BJ (cell line): ENCODE measurements at regions not wholly inside any gene's neighbourhood (a gene's known extent, or its start where the extent isn't known, plus 50 kb on each side); places are given as distances from the start of the nearest gene placed in this dataset.

Experiments
- CTCF ChIA-PET: fragments of 350-600 bp; formaldehyde crosslinking; extraction: SDS; loops from one replicate; lab custom pipeline; 2021; ENCODE audit warnings: antibody characterized with exemption, inconsistent platforms; lab: Yijun Ruan, JAX
- POLR2A ChIA-PET: fragments of 300-600 bp; sonication (Branson Sonifier 250); formaldehyde crosslinking; extraction: SDS; loops from one replicate; lab custom pipeline; 2021; ENCODE audit warnings: antibody characterized with exemption; lab: Charles Lee
- DNase-seq: peaks from one replicate; pipeline ENCODE4 v3.0.0-alpha.2; 2011; ENCODE audit warnings: low read depth
- H3K27me3 ChIP-seq: 2 replicates; pipeline ENCODE4 v1.6.0; 2011; ENCODE audit warnings: low read length; ENCODE audit not compliant: control insufficient read depth, insufficient read depth
- H3K36me3 ChIP-seq: 2 replicates; pipeline ENCODE4 v1.5.1; 2011; ENCODE audit warnings: low read length; ENCODE audit not compliant: control insufficient read depth, insufficient read depth
- H3K4me3 ChIP-seq: 2 replicates; pipeline ENCODE4 v1.5.1; 2011; ENCODE audit warnings: low read depth, mild to moderate bottlenecking, control low read depth, low read length
- TF ChIP-seq, protein P1 (sequence below): IDR thresholded peaks from 2 replicates; pipeline ENCODE4 v1.5.1; 2011; ENCODE audit warnings: low read depth, mild to moderate bottlenecking, control low read depth, inconsistent platforms, low read length, moderate library complexity; ENCODE audit not compliant: insufficient read depth

DNA sequence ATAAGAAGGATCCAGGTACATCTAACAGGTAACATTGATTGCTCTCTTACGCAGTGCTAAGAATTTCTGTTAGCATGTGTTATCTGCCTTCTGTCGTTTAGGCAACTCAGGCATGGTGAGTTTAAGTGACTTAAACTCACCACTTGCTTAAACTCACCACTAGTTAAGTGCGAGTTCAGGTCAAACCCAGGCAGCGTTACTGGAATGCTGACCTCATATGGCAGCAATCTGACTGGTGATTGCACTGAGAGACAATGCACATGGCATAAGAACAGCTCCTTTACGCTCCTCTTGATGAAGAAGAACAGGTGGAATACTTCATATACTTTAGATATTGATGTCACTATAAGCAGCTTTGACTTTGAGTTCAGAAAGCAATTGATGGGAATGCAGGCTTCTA lies 954.1 kb downstream of the SOCS6 start:
- ChIA-PET CTCF (no interaction called here), POLR2A (no interaction called here)
- Histone ChIP-seq H3K36me3 (no peaks in the 10 kb centered on the region), H3K27me3 (no peaks in the 10 kb centered on the region), H3K4me3 (no peak overlapping the region)
- DNase-seq = no peak
- TF ChIP-seq, protein P1, sequence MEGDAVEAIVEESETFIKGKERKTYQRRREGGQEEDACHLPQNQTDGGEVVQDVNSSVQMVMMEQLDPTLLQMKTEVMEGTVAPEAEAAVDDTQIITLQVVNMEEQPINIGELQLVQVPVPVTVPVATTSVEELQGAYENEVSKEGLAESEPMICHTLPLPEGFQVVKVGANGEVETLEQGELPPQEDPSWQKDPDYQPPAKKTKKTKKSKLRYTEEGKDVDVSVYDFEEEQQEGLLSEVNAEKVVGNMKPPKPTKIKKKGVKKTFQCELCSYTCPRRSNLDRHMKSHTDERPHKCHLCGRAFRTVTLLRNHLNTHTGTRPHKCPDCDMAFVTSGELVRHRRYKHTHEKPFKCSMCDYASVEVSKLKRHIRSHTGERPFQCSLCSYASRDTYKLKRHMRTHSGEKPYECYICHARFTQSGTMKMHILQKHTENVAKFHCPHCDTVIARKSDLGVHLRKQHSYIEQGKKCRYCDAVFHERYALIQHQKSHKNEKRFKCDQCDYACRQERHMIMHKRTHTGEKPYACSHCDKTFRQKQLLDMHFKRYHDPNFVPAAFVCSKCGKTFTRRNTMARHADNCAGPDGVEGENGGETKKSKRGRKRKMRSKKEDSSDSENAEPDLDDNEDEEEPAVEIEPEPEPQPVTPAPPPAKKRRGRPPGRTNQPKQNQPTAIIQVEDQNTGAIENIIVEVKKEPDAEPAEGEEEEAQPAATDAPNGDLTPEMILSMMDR = no peak

DNA sequence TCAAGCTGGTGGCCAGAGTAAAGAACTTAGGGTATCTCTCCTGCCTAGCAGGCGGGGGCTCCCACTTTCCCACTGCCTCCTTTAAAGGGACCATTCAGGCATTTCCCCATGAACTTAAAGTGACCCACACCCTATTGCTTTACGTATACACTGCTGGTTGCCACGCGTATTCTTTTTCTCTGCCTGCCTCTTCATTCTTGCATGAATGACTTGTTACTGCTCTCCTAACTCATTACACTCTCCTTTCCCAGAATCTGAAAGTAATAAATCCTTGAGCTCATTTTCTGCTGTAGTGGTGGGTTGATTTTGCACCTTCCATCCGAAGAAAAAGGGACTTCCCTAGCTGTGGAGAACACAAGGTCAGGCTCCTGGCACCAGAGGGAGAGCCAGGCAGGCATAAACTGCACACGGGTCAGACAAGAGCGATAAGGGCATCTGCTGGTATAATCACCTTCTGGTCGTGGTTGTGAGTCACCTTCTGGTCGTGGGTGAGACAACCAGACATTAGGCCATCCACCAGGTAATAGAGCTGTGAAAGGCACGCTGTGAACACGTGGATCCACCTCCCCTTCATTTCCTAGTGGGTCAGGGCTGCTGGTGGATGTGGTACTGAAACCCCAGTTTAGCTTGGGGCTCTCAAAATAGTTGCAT lies 950.3 kb downstream of the SOCS6 start:
- CTCF ChIA-PET = no interaction called here
- TF ChIP-seq, protein P1 = no peak
- POLR2A ChIA-PET = no interaction called here

DNA sequence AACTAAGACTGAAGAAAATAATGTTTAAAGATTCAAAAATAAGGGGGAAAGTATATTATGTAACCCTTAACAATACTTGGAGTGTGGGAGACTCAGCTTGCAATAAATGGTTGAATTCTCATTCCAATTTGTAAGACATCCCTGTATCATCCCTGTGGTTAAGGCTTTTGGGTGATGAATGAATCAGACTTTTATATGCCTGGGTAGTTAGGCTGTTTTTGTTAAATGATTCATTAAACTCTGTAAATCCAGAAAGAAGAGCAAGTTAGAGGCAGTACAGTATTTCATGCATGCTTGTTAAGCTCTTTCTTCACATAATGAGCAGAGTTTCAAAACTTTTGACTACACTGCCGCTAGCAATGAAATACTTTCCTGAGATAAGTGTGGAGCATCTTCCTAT lies 948.8 kb downstream of the SOCS6 start:
- Histone ChIP-seq H3K4me3 (no peak overlapping the region), H3K36me3 (no peaks in the 10 kb centered on the region), H3K27me3 (no peaks in the 10 kb centered on the region)
- TF ChIP-seq, protein P1 = no peak
- ChIA-PET CTCF (interaction anchor here (0.6 kb wide), 1 partner anchor 1046 kb away, joined by 5 read pairs; no protein-coding TSS in a partner anchor), POLR2A (no interaction called here)
- no peak for DNase-seq

More for the DNA sequence above, 950.3 kb downstream of the SOCS6 start:
- DNase-seq = no peak
- H3K36me3 ChIP-seq = no peaks in the 10 kb centered on the region
- H3K4me3 ChIP-seq = no peak overlapping the region
- no peaks in the 10 kb centered on the region for H3K27me3 ChIP-seq

DNA sequence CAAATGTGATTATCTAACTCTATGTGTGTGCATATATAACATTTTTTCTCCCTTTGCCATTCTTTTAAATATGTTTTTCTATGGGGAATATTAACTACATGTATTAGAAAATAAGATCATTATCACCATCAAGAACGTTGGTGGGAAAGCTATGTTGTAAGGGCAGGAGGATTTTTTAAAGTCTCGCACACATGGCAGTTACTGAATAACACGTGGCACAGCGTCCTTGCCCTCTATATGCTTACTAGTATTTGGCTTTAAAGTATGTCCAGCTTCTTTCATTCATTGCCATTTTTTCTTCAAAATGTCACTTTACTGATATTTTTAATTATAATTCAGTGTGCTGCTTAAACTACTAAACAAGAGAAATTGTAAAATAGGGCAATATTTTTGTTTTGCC lies 944.3 kb downstream of the SOCS6 start:
- no peak for DNase-seq
- no peaks in the 10 kb centered on the region for H3K27me3 ChIP-seq
- TF ChIP-seq, protein P1 = no peak
- POLR2A ChIA-PET = no interaction called here
- CTCF ChIA-PET = no interaction called here
- no peaks in the 10 kb centered on the region for H3K36me3 ChIP-seq
- no peak overlapping the region for H3K4me3 ChIP-seq

DNA sequence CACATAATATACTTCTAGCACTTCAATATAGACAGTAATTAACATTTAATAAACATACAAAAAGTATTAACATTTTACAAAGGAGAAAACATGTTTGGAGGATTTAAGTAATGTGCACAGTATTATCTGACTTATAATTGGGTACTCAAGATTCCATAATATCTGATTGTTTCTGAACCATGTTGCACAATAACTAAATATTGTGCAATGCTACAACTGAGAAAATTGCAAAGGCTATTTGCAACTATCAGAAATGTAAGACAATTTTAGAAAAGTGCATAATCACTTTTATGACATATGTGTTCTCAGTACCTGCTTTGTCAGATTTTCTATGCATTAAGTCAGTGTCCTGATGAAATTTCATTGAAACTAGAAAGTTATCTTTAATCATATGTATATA lies 934.6 kb downstream of the SOCS6 start:
- ChIA-PET POLR2A (no interaction called here), CTCF (no interaction called here)
- no peaks in the 10 kb centered on the region for H3K27me3 ChIP-seq
- H3K4me3 ChIP-seq = no peak overlapping the region
- DNase-seq = no peak
- TF ChIP-seq, protein P1 = no peak
- no peaks in the 10 kb centered on the region for H3K36me3 ChIP-seq
